GM12878 (cell line): ENCODE measurements at regions not wholly inside any gene's neighbourhood (a gene's known extent, or its start where the extent isn't known, plus 50 kb on each side); places are given as distances from the start of the nearest gene placed in this dataset.

Experiments used
- ATAC-seq: fragments of 200-7000 bp; cut with Tn5 transposase; 3 replicates; pipeline ENCODE4 v1.9.1; 2020; ENCODE audit warnings: mild to moderate bottlenecking, moderate library complexity
- BruUV-seq: library from RNA; stranded (reverse); fragments of 400-500 nt; replicated peaks from 2 replicates; lab custom pipeline; 2021; lab: Mats Ljungman, UMichigan
- CTCF ChIA-PET: fragments of 300-600 bp; sonication (Branson Sonifier 250); formaldehyde crosslinking; extraction: SDS; loops from one replicate; lab custom pipeline; 2021; ENCODE audit warnings: inconsistent platforms; lab: Yijun Ruan, JAX
- POLR2A ChIA-PET: fragments of 350-600 bp; formaldehyde crosslinking; extraction: SDS; loops from one replicate; lab custom pipeline; 2021; ENCODE audit warnings: inconsistent platforms; lab: Charles Lee
- RAD21 ChIA-PET: fragments of 300-600 bp; sonication (Branson Sonifier 250); formaldehyde crosslinking; loops from one replicate; lab custom pipeline; 2023; ENCODE audit warnings: antibody characterized with exemption; ENCODE audit not compliant: unreplicated experiment; lab: Charles Lee
- SMC1A ChIA-PET: fragments of 300-600 bp; sonication (Branson Sonifier 250); formaldehyde crosslinking; loops from one replicate; lab custom pipeline; 2023; ENCODE audit not compliant: unreplicated experiment, uncharacterized antibody; lab: Charles Lee
- DNase-seq: peaks from one replicate; pipeline ENCODE4 v3.0.0-alpha.2; 2011; ENCODE audit warnings: low read depth, low spot score
- FAIRE-seq: peaks from 3 replicates; lab custom pipeline; 2011; peaks lifted over from hg19 to GRCh38; lab: Jason Lieb, UNC
- H2AFZ ChIP-seq: 2 replicates; pipeline ENCODE4 v1.6.0; 2011; ENCODE audit warnings: low read depth, low read length, control low read depth; ENCODE audit not compliant: control insufficient read depth
- H3K27ac ChIP-seq: 2 replicates; pipeline ENCODE4 v1.5.1; 2011; ENCODE audit warnings: control low read depth; ENCODE audit not compliant: control insufficient read depth, insufficient read depth
- H3K27me3 ChIP-seq, 2 experiments: replicated peaks in 1 of 2; 2 replicates each; pipeline versions ENCODE4 v1.6.0 to v1.6.1; 2011; ENCODE audit warnings: low read length in 1 of 2; ENCODE audit not compliant: control insufficient read depth in 2 of 2, insufficient read depth in 2 of 2
- H3K36me3 ChIP-seq, 2 experiments: 2 replicates each; pipeline ENCODE4 v1.5.1; 2011; ENCODE audit warnings: low read length in 1 of 2; ENCODE audit not compliant: control insufficient read depth in 2 of 2, insufficient read depth in 2 of 2
- H3K4me1 ChIP-seq: 2 replicates; pipeline ENCODE4 v1.6.1; 2011; ENCODE audit warnings: mild to moderate bottlenecking, low read length, moderate library complexity, mixed read lengths; ENCODE audit not compliant: control insufficient read depth, insufficient read depth
- H3K4me2 ChIP-seq: 2 replicates; pipeline ENCODE4 v1.6.0; 2011; ENCODE audit warnings: control low read depth; ENCODE audit not compliant: control insufficient read depth, insufficient read depth
- H3K4me3 ChIP-seq: fragments of 200-600 bp; sonication (generic); 2 replicates; pipeline ENCODE4 v1.5.1; 2016
- H3K79me2 ChIP-seq: 2 replicates; pipeline ENCODE4 v1.6.0; 2011; ENCODE audit warnings: low read length; ENCODE audit not compliant: control insufficient read depth, insufficient read depth
- H3K9ac ChIP-seq: 2 replicates; pipeline ENCODE4 v1.8.0; 2011; ENCODE audit warnings: low read length, control low read depth, mixed read lengths; ENCODE audit not compliant: control insufficient read depth, insufficient read depth
- H3K9me3 ChIP-seq: replicated peaks from 3 replicates; pipeline ENCODE4 v1.5.1; 2011; ENCODE audit warnings: mild to moderate bottlenecking, low read length; ENCODE audit not compliant: control insufficient read depth, insufficient read depth
- H4K20me1 ChIP-seq: 2 replicates; pipeline ENCODE4 v1.6.0; 2011; ENCODE audit not compliant: control insufficient read depth, insufficient read depth
- ATF7 ChIP-seq: fragments of 450-650 bp; IDR thresholded peaks from 2 replicates; pipeline ENCODE4 v1.6.1; 2016; ENCODE audit warnings: low read depth, mild to moderate bottlenecking
- E2F4 ChIP-seq: IDR thresholded peaks from 2 replicates; pipeline ENCODE4 v1.6.1; 2012; ENCODE audit warnings: low read depth, low read length, improper control_type of control experiment
- ETV6 ChIP-seq, 2 experiments: fragments of 450-650 bp in 1 of 2; IDR thresholded peaks in 1 of 2; conservative IDR thresholded peaks in 1 of 2; 2 replicates each; pipeline ENCODE4 v1.6.1; 2014; ENCODE audit warnings: antibody characterized with exemption in 1 of 2, borderline replicate concordance in 1 of 2, low read depth in 1 of 2, mild to moderate bottlenecking in 1 of 2, moderate library complexity in 1 of 2
- IKZF2 ChIP-seq, 2 experiments: fragments of 450-650 bp; IDR thresholded peaks; 2 replicates each; pipeline ENCODE4 v1.6.1; 2017; ENCODE audit warnings: mild to moderate bottlenecking in 2 of 2, moderate library complexity in 2 of 2
- MAX ChIP-seq: IDR thresholded peaks from 2 replicates; pipeline ENCODE4 v1.6.1; 2012; ENCODE audit warnings: low read depth, low read length, improper control_type of control experiment
- NFXL1 ChIP-seq: fragments of 450-650 bp; IDR thresholded peaks from 2 replicates; pipeline ENCODE4 v1.6.1; 2017; ENCODE audit warnings: antibody characterized with exemption, mild to moderate bottlenecking, borderline replicate concordance
- RCOR1 ChIP-seq: conservative IDR thresholded peaks from 2 replicates; pipeline ENCODE4 v1.6.1; 2012; ENCODE audit warnings: low read depth, low read length, improper control_type of control experiment
- TBL1XR1 ChIP-seq: IDR thresholded peaks from 2 replicates; pipeline ENCODE4 v1.6.1; 2012; ENCODE audit warnings: low read depth, low read length, improper control_type of control experiment
- WRNIP1 ChIP-seq: IDR thresholded peaks from 2 replicates; pipeline ENCODE4 v1.6.1; 2011; ENCODE audit warnings: low read depth, low read length, improper control_type of control experiment, borderline replicate concordance
- WGBS: methylation state at CpG from one replicate; pipeline ENCODE4 v1.1.6; 2016; ENCODE audit warnings: low lambda C conversion rate; ENCODE audit not compliant: insufficient replicate concordance, insufficient coverage; ENCODE audit errors: missing lambda C conversion rate; 5-methylcytosine and 5-hydroxymethylcytosine counted together
- in situ Hi-C: fragments of 300-500 bp; cut with MboI; formaldehyde crosslinking; loops from 9 replicates; pipeline ENCODE4 v1.14.3; 2018; ENCODE audit warnings: mixed read lengths
- intact Hi-C: fragments of 100-400 bp; cut with micrococcal nuclease; formaldehyde crosslinking; loops from one replicate; pipeline ENCODE4 v1.14.2; 2022; ENCODE audit not compliant: unreplicated experiment

GRCh38 chr13:47080621-47081020, 183.8 kb upstream of the HTR2A start:
- ChIA-PET RAD21 (no interaction called here), CTCF (interaction anchor here (0.5 to 1.3 kb wide), 2 partner anchors 89 to 1010 kb away, joined by 3 read pairs; no protein-coding TSS in a partner anchor), SMC1A (no interaction called here)
- no peaks in the 10 kb centered on the region for H3K9me3 ChIP-seq
- H3K27me3 ChIP-seq = no peaks in the 10 kb centered on the region
- H2AFZ ChIP-seq = no peak overlapping the region
- no peak overlapping the region for H3K9ac ChIP-seq
- DNase-seq = no peak
- H4K20me1 ChIP-seq = no peaks in the 10 kb centered on the region
- intact Hi-C loops = no loop called here
- no peak overlapping the region for H3K4me3 ChIP-seq
- H3K27ac ChIP-seq = no peak overlapping the region
- no peaks in the 10 kb centered on the region for H3K36me3 ChIP-seq
- FAIRE-seq = no peak
- no TSS peak for BruUV-seq
- ATAC-seq = no peak
- in situ Hi-C loops = no loop called here
- WGBS = 27% methylated on average over 2 of the region's 2 CpGs
- TF ChIP-seq TBL1XR1 = no peak
- no peak for TF ChIP-seq WRNIP1
- TF ChIP-seq RCOR1 = no peak
- no peak for TF ChIP-seq ATF7
- TF ChIP-seq MAX = no peak
- TF ChIP-seq ETV6 (conservative IDR thresholded peaks at IDR 0.05 in 1 of 2, IDR thresholded peaks at IDR 0.05 in 1 of 2; ENCODE audit: borderline replicate concordance in 1 of 2, low read depth in 1 of 2) = no peak
- TF ChIP-seq E2F4 = no peak
- no peak for TF ChIP-seq IKZF2 (IDR thresholded peaks at IDR 0.05)
- no peak for TF ChIP-seq NFXL1
- TF ChIP-seq, all 136 proteins: peak for 0
- POLR2A ChIA-PET = no interaction called here
- Histone ChIP-seq H3K4me1 (no peaks in the 10 kb centered on the region), H3K79me2 (no peaks in the 10 kb centered on the region), H3K4me2 (no peak overlapping the region)
